Liver (tissue), 3 donors: ENCODE measurements at regions not wholly inside any gene's neighbourhood (a gene's known extent, or its start where the extent isn't known, plus 50 kb on each side); places are given as distances from the start of the nearest gene placed in this dataset.

Source experiments
- CTCF ChIP-seq: fragments of 150-350 bp; IDR thresholded peaks from 2 replicates; pipeline ENCODE4 v1.5.1; 2017; ENCODE audit warnings: improper control_type of control experiment, low read depth, low read length; ENCODE audit not compliant: missing input control
- FOXA1 ChIP-seq: IDR thresholded peaks from 2 replicates; pipeline ENCODE4 v1.6.1; 2016; ENCODE audit warnings: antibody characterized with exemption
- JUND ChIP-seq, 2 donors: IDR thresholded peaks; 2 replicates each; pipeline ENCODE4 v1.6.1; 2016; ENCODE audit warnings: antibody characterized with exemption in 2 of 2
- MAX ChIP-seq: IDR thresholded peaks from 2 replicates; pipeline ENCODE4 v1.6.1; 2016; ENCODE audit warnings: antibody characterized with exemption
- RAD21 ChIP-seq, 2 donors: IDR thresholded peaks; 2 replicates each; pipeline ENCODE4 v1.6.1; 2016; ENCODE audit warnings: antibody characterized with exemption in 2 of 2, mild to moderate bottlenecking in 2 of 2
- TF ChIP-seq, protein P1 (sequence below): IDR thresholded peaks from 2 replicates; pipeline ENCODE4 v1.6.1; 2016; ENCODE audit warnings: antibody characterized with exemption
- donor health status: healthy.
- donor health status: healthy.

DNA sequence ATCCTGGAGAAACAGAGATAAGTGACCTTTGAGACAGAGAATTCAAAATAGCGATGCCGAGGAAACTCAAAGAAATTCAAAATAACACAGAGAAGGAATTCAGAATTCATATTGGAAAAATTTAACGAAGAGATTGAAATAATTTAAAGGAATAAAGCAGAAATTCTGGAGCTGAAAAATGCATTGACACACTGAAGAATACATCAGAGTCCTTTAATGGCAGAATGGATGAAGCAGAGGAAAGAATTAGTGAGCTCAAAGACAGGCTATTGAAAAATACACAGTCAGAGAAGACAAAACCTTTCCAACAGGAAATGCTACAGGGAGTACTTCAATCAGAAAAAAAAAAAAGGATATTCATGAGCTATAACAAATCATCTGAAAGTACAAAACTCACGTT lies 185.8 kb downstream of the PARM1 start:
- TF ChIP-seq CTCF, result no peak
- no peak for TF ChIP-seq RAD21 (IDR thresholded peaks at IDR 0.05)
- TF ChIP-seq, protein P1, sequence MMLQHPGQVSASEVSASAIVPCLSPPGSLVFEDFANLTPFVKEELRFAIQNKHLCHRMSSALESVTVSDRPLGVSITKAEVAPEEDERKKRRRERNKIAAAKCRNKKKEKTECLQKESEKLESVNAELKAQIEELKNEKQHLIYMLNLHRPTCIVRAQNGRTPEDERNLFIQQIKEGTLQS, result no peak
- no peak for TF ChIP-seq FOXA1
- TF ChIP-seq JUND (IDR thresholded peaks at IDR 0.05), result no peak
- TF ChIP-seq MAX, result no peak
